ENCODE measurements at regions not wholly inside any gene's neighbourhood (a gene's known extent, or its start where the extent isn't known, plus 50 kb on each side); places are given as distances from the start of the nearest gene placed in this dataset.

DNA sequence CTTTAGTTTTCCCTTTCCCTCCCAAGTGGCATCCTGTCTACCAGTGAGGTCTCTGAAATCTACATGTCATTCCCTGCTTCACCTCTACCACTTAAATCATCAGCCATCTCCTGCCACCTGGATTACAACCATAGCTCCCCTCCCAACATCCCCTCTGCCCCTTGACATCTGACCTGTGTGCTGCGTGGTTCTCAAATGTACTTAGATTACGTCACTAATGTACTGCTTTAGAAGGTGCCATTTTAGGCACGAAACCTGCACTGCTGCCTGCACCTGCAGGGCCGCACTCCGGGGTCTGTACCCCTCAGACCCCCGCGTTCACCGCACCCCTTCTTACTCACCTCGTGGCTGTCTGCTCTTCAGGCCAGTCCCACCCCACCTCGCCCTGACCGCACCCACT, 395.1 kb upstream of the MYT1L start (continued):
- TF ChIP-seq WRNIP1 (IDR thresholded peaks at IDR 0.05; ENCODE audit: borderline replicate concordance, low read depth, low read length) (no peak), CBX5 (IDR thresholded peaks at IDR 0.05; ENCODE audit: low read depth) (no peak)

DNA sequence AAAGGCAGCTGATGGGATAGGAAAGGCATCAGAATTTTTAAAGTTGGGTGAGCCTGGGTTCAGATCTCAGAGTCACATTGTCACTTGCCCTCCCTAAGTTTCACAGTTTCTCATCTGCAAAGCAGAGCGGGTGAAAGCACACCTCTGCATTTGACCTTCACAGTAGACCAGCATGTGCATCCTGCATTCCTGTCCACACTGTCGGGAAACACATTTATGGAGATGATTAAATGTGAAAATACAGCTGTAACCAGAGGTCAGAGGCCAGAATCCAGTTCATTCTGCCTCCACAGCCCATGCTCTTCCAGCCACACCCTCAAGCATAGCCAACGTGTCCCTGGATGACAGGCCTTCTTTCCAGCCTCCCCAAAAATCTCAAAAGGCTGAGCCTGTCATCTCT, 392.0 kb upstream of the MYT1L start:
- TF ChIP-seq MTA2 (IDR thresholded peaks at IDR 0.05; ENCODE audit: low read depth) (no peak), CREM (IDR thresholded peaks at IDR 0.05; ENCODE audit: low read depth) (no peak), ZNF274 (IDR thresholded peaks at IDR 0.05; ENCODE audit: insufficient read depth, insufficient read length) (no peak), RAD21 (IDR thresholded peaks at IDR 0.05; ENCODE audit: insufficient read depth, low read depth, low read length) (no peak), SP1 (IDR thresholded peaks at IDR 0.05; ENCODE audit: low read depth, low read length) (no peak), SPI1 (IDR thresholded peaks at IDR 0.05; ENCODE audit: borderline replicate concordance, insufficient read depth, low read depth, low read length) (no peak)
- TF ChIP-seq, protein P1, sequence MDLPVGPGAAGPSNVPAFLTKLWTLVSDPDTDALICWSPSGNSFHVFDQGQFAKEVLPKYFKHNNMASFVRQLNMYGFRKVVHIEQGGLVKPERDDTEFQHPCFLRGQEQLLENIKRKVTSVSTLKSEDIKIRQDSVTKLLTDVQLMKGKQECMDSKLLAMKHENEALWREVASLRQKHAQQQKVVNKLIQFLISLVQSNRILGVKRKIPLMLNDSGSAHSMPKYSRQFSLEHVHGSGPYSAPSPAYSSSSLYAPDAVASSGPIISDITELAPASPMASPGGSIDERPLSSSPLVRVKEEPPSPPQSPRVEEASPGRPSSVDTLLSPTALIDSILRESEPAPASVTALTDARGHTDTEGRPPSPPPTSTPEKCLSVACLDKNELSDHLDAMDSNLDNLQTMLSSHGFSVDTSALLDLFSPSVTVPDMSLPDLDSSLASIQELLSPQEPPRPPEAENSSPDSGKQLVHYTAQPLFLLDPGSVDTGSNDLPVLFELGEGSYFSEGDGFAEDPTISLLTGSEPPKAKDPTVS (IDR thresholded peaks at IDR 0.05; ENCODE audit: low read depth, low read length), result no peak
- TF ChIP-seq, protein P2, sequence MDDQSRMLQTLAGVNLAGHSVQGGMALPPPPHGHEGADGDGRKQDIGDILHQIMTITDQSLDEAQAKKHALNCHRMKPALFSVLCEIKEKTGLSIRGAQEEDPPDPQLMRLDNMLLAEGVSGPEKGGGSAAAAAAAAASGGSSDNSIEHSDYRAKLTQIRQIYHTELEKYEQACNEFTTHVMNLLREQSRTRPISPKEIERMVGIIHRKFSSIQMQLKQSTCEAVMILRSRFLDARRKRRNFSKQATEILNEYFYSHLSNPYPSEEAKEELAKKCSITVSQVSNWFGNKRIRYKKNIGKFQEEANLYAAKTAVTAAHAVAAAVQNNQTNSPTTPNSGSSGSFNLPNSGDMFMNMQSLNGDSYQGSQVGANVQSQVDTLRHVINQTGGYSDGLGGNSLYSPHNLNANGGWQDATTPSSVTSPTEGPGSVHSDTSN (IDR thresholded peaks at IDR 0.05; ENCODE audit: insufficient replicate concordance, low read depth, low read length), result no peak
- no peaks in the 10 kb centered on the region for H3K79me2 ChIP-seq (ENCODE audit: control insufficient read depth, insufficient read depth, low read length)
- intact Hi-C loops (cut with micrococcal nuclease; ENCODE audit: unreplicated experiment), result no loop called here
- H3K9ac ChIP-seq (ENCODE audit: control insufficient read depth, insufficient read depth, low read length), result no peak overlapping the region
- RAD21 ChIA-PET (ENCODE audit: unreplicated experiment), result no interaction called here
- in situ Hi-C loops (cut with MboI), result no loop called here
- H3K4me3 ChIP-seq, result no peak overlapping the region
- ATAC-seq (no peak), DNase-seq (ENCODE audit: low read depth, low spot score) (no peak), FAIRE-seq (no peak)
- H3K36me3 ChIP-seq (ENCODE audit: control insufficient read depth in 2 of 2, insufficient read depth in 2 of 2, low read length in 1 of 2), result no peaks in the 10 kb centered on the region
- H4K20me1 ChIP-seq (ENCODE audit: control insufficient read depth, insufficient read depth), result no peaks in the 10 kb centered on the region
- 25% methylated on average over 3 of the region's 3 CpGs for WGBS (ENCODE audit: insufficient coverage, insufficient replicate concordance, low lambda C conversion rate, missing lambda C conversion rate)
- POLR2A ChIA-PET, result no interaction called here
- no TSS peak for BruUV-seq (replicated peaks)
- no peaks in the 10 kb centered on the region for H3K4me1 ChIP-seq (ENCODE audit: control insufficient read depth, insufficient read depth, low read length)
- H3K4me2 ChIP-seq (ENCODE audit: control insufficient read depth, insufficient read depth), result no peak overlapping the region
- no peak overlapping the region for H3K27ac ChIP-seq (ENCODE audit: control insufficient read depth, insufficient read depth)
- CTCF ChIA-PET, result no interaction called here
- no peaks in the 10 kb centered on the region for H3K9me3 ChIP-seq (replicated peaks; ENCODE audit: control insufficient read depth, insufficient read depth, low read length)
- no peak overlapping the region for H2AFZ ChIP-seq (ENCODE audit: control insufficient read depth, low read depth, low read length)
- H3K27me3 ChIP-seq (replicated peaks in 1 of 2; ENCODE audit: control insufficient read depth in 2 of 2, insufficient read depth in 2 of 2, low read length in 1 of 2), result no peaks in the 10 kb centered on the region
- SMC1A ChIA-PET (ENCODE audit: uncharacterized antibody, unreplicated experiment), result no interaction called here

Measured in GM12878 (cell line).